ENCODE measurements at regions not wholly inside any gene's neighbourhood (a gene's known extent, or its start where the extent isn't known, plus 50 kb on each side); places are given as distances from the start of the nearest gene placed in this dataset.
"Not testable (repeated sequence)": the region's sequence is repeated elsewhere in the genome, so short reads cannot be mapped to it uniquely, and the experiment has no call there.

GRCh38 chrX:109077788-109078187 is 341.4 kb upstream of the IRS4 start:
- no peak overlapping the region for H3K4me3 ChIP-seq
- no peak for TF ChIP-seq CTCF (IDR thresholded peaks at IDR 0.05)
- no peak for TF ChIP-seq POLR2A (IDR thresholded peaks at IDR 0.05)

GRCh38 chrX:109054181-109054581 is 317.8 kb upstream of the IRS4 start:
- H3K9me3 ChIP-seq; H3K27ac ChIP-seq; DNase-seq; H3K4me3 ChIP-seq; H3K27me3 ChIP-seq; H3K4me1 ChIP-seq; intact Hi-C loops (cut with DNase I; ENCODE audit: low total_unique reads); H3K36me3 ChIP-seq (ENCODE audit: low read depth, missing control alignments): not testable (repeated sequence)
- 79 to 83% methylated on average over 11 to 27 of the region's 27 CpGs for WGBS, 2 donors

More at GRCh38 chrX:109077788-109078187, 341.4 kb upstream of the IRS4 start:
- 20% methylated on average over 1 of the region's 1 CpG; no CpG with 5 or more reads in 1 of the 2 donors for WGBS, 2 donors
- Histone ChIP-seq H3K27ac (no peak overlapping the region), H3K9me3 (no peaks in the 10 kb centered on the region), H3K4me1 (no peaks in the 10 kb centered on the region), H3K36me3 (ENCODE audit: low read depth, missing control alignments) (no peaks in the 10 kb centered on the region), H3K27me3 (no peaks in the 10 kb centered on the region)
- intact Hi-C loops (cut with DNase I; ENCODE audit: low total_unique reads), result no loop called here
- no peak for DNase-seq

- no peaks in the 10 kb centered on the region for H3K9me3 ChIP-seq
- no peaks in the 10 kb centered on the region for H3K27me3 ChIP-seq
- no peak for DNase-seq
- 42 to 52% methylated on average over 2 of the region's 2 CpGs for WGBS, 2 donors
- no peak overlapping the region for H3K4me3 ChIP-seq
- no peak overlapping the region for H3K27ac ChIP-seq
- no peaks in the 10 kb centered on the region for H3K4me1 ChIP-seq
- H3K36me3 ChIP-seq (ENCODE audit: low read depth, missing control alignments), result no peaks in the 10 kb centered on the region
- TF ChIP-seq POLR2A (IDR thresholded peaks at IDR 0.05) (no peak), CTCF (IDR thresholded peaks at IDR 0.05) (no peak)
- intact Hi-C loops (cut with DNase I; ENCODE audit: low total_unique reads), result no loop called here
Observed at GRCh38 chrX:109049903-109050302, 313.5 kb upstream of the IRS4 start.

DNA sequence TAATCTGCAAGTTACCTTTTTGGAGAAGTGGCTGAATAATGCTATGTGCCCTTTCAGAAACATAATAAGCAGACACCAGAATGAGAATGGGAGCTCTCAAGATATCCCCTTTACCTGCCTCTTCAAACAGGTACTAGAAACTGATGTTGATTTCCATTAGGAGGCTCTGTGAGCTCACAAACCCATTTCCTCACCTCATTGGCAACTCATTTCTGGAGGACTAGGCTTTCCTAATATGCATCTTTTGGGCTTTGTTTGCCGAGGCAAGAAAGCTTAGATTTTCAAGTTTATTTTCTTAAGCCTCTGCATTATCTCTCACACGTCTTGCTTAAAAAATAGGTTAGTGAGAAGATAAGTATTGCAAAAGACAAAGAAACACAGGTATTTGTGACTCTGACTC is 313.1 kb upstream of the IRS4 start:
- 51 to 75% methylated on average over 2 of the region's 2 CpGs for WGBS, 2 donors
- no peaks in the 10 kb centered on the region for H3K27me3 ChIP-seq
- no peaks in the 10 kb centered on the region for H3K4me1 ChIP-seq
- H3K36me3 ChIP-seq (ENCODE audit: low read depth, missing control alignments), result no peaks in the 10 kb centered on the region
- H3K4me3 ChIP-seq, result no peak overlapping the region
- DNase-seq, result no peak
- intact Hi-C loops (cut with DNase I; ENCODE audit: low total_unique reads), result no loop called here
- H3K27ac ChIP-seq, result no peak overlapping the region
- H3K9me3 ChIP-seq, result no peaks in the 10 kb centered on the region
- TF ChIP-seq POLR2A (IDR thresholded peaks at IDR 0.05) (no peak), CTCF (IDR thresholded peaks at IDR 0.05) (no peak)

- TF ChIP-seq POLR2A (IDR thresholded peaks at IDR 0.05), result no peak
- no peak for TF ChIP-seq CTCF (IDR thresholded peaks at IDR 0.05)
- Histone ChIP-seq H3K36me3 (ENCODE audit: low read depth, missing control alignments) (no peaks in the 10 kb centered on the region), H3K27ac (no peak overlapping the region), H3K4me3 (no peak overlapping the region), H3K27me3 (no peaks in the 10 kb centered on the region), H3K9me3 (no peaks in the 10 kb centered on the region), H3K4me1 (no peaks in the 10 kb centered on the region)
- DNase-seq, result no peak
- WGBS, 2 donors, result 0 to 27% methylated on average over 2 to 3 of the region's 3 CpGs
- intact Hi-C loops (cut with DNase I; ENCODE audit: low total_unique reads), result no loop called here
Observed at GRCh38 chrX:109040057-109040456, 303.7 kb upstream of the IRS4 start.
